Endothelial cell (in vitro differentiated cells): ENCODE measurements at regions not wholly inside any gene's neighbourhood (a gene's known extent, or its start where the extent isn't known, plus 50 kb on each side); places are given as distances from the start of the nearest gene placed in this dataset.
A peak's percentile ranks its signal among the peaks of the same experiment; 100 is the strongest.

Source experiments
- DNase-seq: peaks from one replicate; pipeline ENCODE4 v3.0.0; 2021; ENCODE audit warnings: low spot score
- H3K27ac Mint-ChIP-seq: one replicate; pipeline ENCODE4 v1.8.0; 2021; ENCODE audit warnings: mixed read lengths, inconsistent platforms; ENCODE audit not compliant: unreplicated experiment
- H3K27me3 Mint-ChIP-seq: one replicate; pipeline ENCODE4 v1.8.0; 2021; ENCODE audit warnings: mild to moderate bottlenecking, moderate library complexity, mixed read lengths, inconsistent platforms; ENCODE audit not compliant: unreplicated experiment
- H3K36me3 Mint-ChIP-seq: one replicate; pipeline ENCODE4 v1.8.0; 2021; ENCODE audit warnings: mild to moderate bottlenecking, low read depth, mixed read lengths, inconsistent platforms; ENCODE audit not compliant: unreplicated experiment
- H3K4me1 Mint-ChIP-seq: one replicate; pipeline ENCODE4 v1.8.0; 2021; ENCODE audit warnings: mild to moderate bottlenecking, mixed read lengths, inconsistent platforms; ENCODE audit not compliant: unreplicated experiment
- H3K4me3 Mint-ChIP-seq: one replicate; pipeline ENCODE4 v1.8.0; 2021; ENCODE audit warnings: mild to moderate bottlenecking, mixed read lengths, inconsistent platforms; ENCODE audit not compliant: unreplicated experiment
- H3K9me3 Mint-ChIP-seq: one replicate; pipeline ENCODE4 v1.8.0; 2021; ENCODE audit warnings: mixed read lengths, inconsistent platforms; ENCODE audit not compliant: unreplicated experiment
- CTCF ChIP-seq: fragments of 200-600 bp; sonication (generic); IDR thresholded peaks from one replicate; pipeline ENCODE4 v1.5.0; 2021; ENCODE audit warnings: antibody characterized with exemption; ENCODE audit not compliant: unreplicated experiment

GRCh38 chr13:40109351-40109844 is 453.9 kb downstream of the COG6 start:
- peaks cover 1% of the 10 kb centered on the region for H3K4me1 Mint-ChIP-seq
- no peaks in the 10 kb centered on the region for H3K36me3 Mint-ChIP-seq
- DNase-seq = no peak
- no peak for TF ChIP-seq CTCF
- H3K9me3 Mint-ChIP-seq = no peaks in the 10 kb centered on the region
- no peak overlapping the region for H3K27ac Mint-ChIP-seq
- H3K27me3 Mint-ChIP-seq = no peaks in the 10 kb centered on the region
- no peak overlapping the region for H3K4me3 Mint-ChIP-seq

GRCh38 chr13:40113643-40114304 is 458.3 kb downstream of the COG6 start:
- Mint-ChIP-seq H3K27ac (no peak overlapping the region), H3K9me3 (no peaks in the 10 kb centered on the region), H3K36me3 (no peaks in the 10 kb centered on the region), H3K4me3 (no peak overlapping the region), H3K27me3 (no peaks in the 10 kb centered on the region), H3K4me1 (peaks cover 4% of the 10 kb centered on the region)
- no peak for TF ChIP-seq CTCF
- DNase-seq = no peak

GRCh38 chr13:40114305-40114896 is 458.9 kb downstream of the COG6 start:
- Mint-ChIP-seq H3K4me1 (peaks cover 4% of the 10 kb centered on the region), H3K27ac (no peak overlapping the region), H3K36me3 (no peaks in the 10 kb centered on the region), H3K9me3 (no peaks in the 10 kb centered on the region), H3K4me3 (no peak overlapping the region), H3K27me3 (no peaks in the 10 kb centered on the region)
- TF ChIP-seq CTCF = no peak
- DNase-seq = no peak

GRCh38 chr13:40115426-40115825 is 460.0 kb downstream of the COG6 start:
- no peak overlapping the region for H3K4me3 Mint-ChIP-seq
- no peaks in the 10 kb centered on the region for H3K27me3 Mint-ChIP-seq
- H3K4me1 Mint-ChIP-seq = peaks cover 4% of the 10 kb centered on the region
- H3K27ac Mint-ChIP-seq = peak overlapping the region; percentile 40
- no peak for TF ChIP-seq CTCF
- no peaks in the 10 kb centered on the region for H3K36me3 Mint-ChIP-seq
- no peaks in the 10 kb centered on the region for H3K9me3 Mint-ChIP-seq
- DNase-seq = no peak

- Mint-ChIP-seq H3K27ac (peak overlapping the region; percentile 40), H3K4me1 (peaks cover 4% of the 10 kb centered on the region), H3K36me3 (no peaks in the 10 kb centered on the region), H3K27me3 (no peaks in the 10 kb centered on the region), H3K4me3 (no peak overlapping the region), H3K9me3 (no peaks in the 10 kb centered on the region)
- TF ChIP-seq CTCF = no peak
- no peak for DNase-seq
Observed at GRCh38 chr13:40116008-40116407, 460.5 kb downstream of the COG6 start.
